B cell (primary cell): ENCODE measurements at regions not wholly inside any gene's neighbourhood (a gene's known extent, or its start where the extent isn't known, plus 50 kb on each side); places are given as distances from the start of the nearest gene placed in this dataset.

Experiments used
- ATAC-seq: fragments of 200-7000 bp; cut with Tn5 transposase; one replicate; pipeline ENCODE4 v1.10.0; 2021; ENCODE audit warnings: low read depth, mild to moderate bottlenecking, moderate number of reproducible peaks, moderate library complexity
- CTCF ChIA-PET: fragments of 350-600 bp; sonication (Branson Sonifier 250); formaldehyde crosslinking; loops from one replicate; lab custom pipeline; 2021; ENCODE audit warnings: antibody characterized with exemption, inconsistent platforms; lab: Charles Lee
- POLR2A ChIA-PET: fragments of 350-600 bp; sonication (Branson Sonifier 250); formaldehyde crosslinking; loops from one replicate; lab custom pipeline; 2021; ENCODE audit warnings: antibody characterized with exemption; lab: Charles Lee
- DNase-seq: peaks from one replicate; pipeline ENCODE4 v3.0.0; 2013
- H2AFZ ChIP-seq: 2 replicates; pipeline ENCODE4 v1.6.1; 2012; ENCODE audit warnings: mild to moderate bottlenecking, low read depth, low read length; ENCODE audit not compliant: insufficient read depth, poor library complexity, severe bottlenecking
- H3K27ac ChIP-seq, 2 donors: 1 replicate in 1 of 2; 2 replicates in 1 of 2; pipeline ENCODE4 v1.5.1; 2012 to 2013; ENCODE audit warnings: low read length in 2 of 2, mild to moderate bottlenecking in 2 of 2, moderate library complexity in 1 of 2
- H3K27me3 ChIP-seq, 4 experiments: fragments of 200-600 bp in 1 of 4; sonication (generic) in 1 of 4; replicated peaks in 1 of 4; 1 replicate in 2 of 4; 2 replicates in 2 of 4; pipeline versions ENCODE4 v1.6.1 to v1.7.0; 2013 to 2016; ENCODE audit warnings: low read length in 3 of 4, mild to moderate bottlenecking in 2 of 4, mixed read lengths in 1 of 4, moderate library complexity in 1 of 4; ENCODE audit not compliant: insufficient read depth in 4 of 4, control insufficient read depth in 3 of 4; ENCODE audit errors: control extremely low read depth in 1 of 4
- H3K36me3 ChIP-seq, 2 experiments: replicated peaks in 1 of 2; 1 replicate in 1 of 2; 2 replicates in 1 of 2; pipeline versions ENCODE4 v1.6.1 to v1.7.1; 2013; ENCODE audit warnings: low read length in 1 of 2; ENCODE audit not compliant: insufficient read depth in 2 of 2, control insufficient read depth in 1 of 2; ENCODE audit errors: control extremely low read depth in 1 of 2, extremely low read depth in 1 of 2
- H3K4me1 ChIP-seq, 2 donors: fragments of 200-600 bp in 1 of 2; sonication (generic) in 1 of 2; 1 replicate in 1 of 2; 2 replicates in 1 of 2; pipeline versions ENCODE4 v1.5.1 to v1.6.1; 2013 to 2017; ENCODE audit warnings: low read length in 2 of 2; ENCODE audit not compliant: control insufficient read depth in 2 of 2, insufficient read depth in 2 of 2
- H3K4me2 ChIP-seq: replicated peaks from 2 replicates; pipeline ENCODE3; 2012; ENCODE audit warnings: mild to moderate bottlenecking, low read depth, low read length; ENCODE audit not compliant: poor library complexity, severe bottlenecking
- H3K4me3 ChIP-seq, 5 experiments: fragments of 200-600 bp in 1 of 5; sonication (generic) in 1 of 5; 1 replicate in 3 of 5; 2 replicates in 2 of 5; pipeline versions ENCODE4 v1.5.1 to v1.7.0; 2011 to 2016; ENCODE audit warnings: low read length in 4 of 5, mild to moderate bottlenecking in 4 of 5, low read depth in 2 of 5, control low read depth in 1 of 5, moderate library complexity in 1 of 5; ENCODE audit not compliant: insufficient read depth in 1 of 5; ENCODE audit errors: control extremely low read depth in 1 of 5, extremely low read depth in 1 of 5
- H3K79me2 ChIP-seq: fragments of 200-600 bp; sonication (generic); one replicate; pipeline ENCODE4 v1.6.0; 2016; ENCODE audit warnings: low read length; ENCODE audit not compliant: control insufficient read depth, insufficient read depth
- H3K9ac ChIP-seq: fragments of 200-600 bp; sonication (generic); 2 replicates; pipeline ENCODE4 v1.6.1; 2017; ENCODE audit warnings: mild to moderate bottlenecking, low read length, moderate library complexity
- H3K9me3 ChIP-seq, 3 donors: one replicate each; pipeline versions ENCODE4 v1.6.1 to v1.7.1; 2013; ENCODE audit warnings: low read length in 2 of 3; ENCODE audit not compliant: control insufficient read depth in 2 of 3, insufficient read depth in 1 of 3; ENCODE audit errors: control extremely low read depth in 1 of 3
- H4K20me1 ChIP-seq: 2 replicates; pipeline ENCODE4 v1.6.0; 2012; ENCODE audit warnings: mild to moderate bottlenecking, low read length; ENCODE audit not compliant: insufficient read depth, control insufficient read depth, poor library complexity, severe bottlenecking
- H3K27ac Mint-ChIP-seq: one replicate; pipeline ENCODE4 v1.8.0; 2021; ENCODE audit warnings: mixed read lengths
- H3K27me3 Mint-ChIP-seq: one replicate; pipeline ENCODE4 v1.8.0; 2021; ENCODE audit warnings: mixed read lengths
- H3K4me1 Mint-ChIP-seq: one replicate; pipeline ENCODE4 v1.8.0; 2021; ENCODE audit warnings: mixed read lengths
- H3K4me3 Mint-ChIP-seq: one replicate; pipeline ENCODE4 v1.8.0; 2021; ENCODE audit warnings: mixed read lengths
- H3K9me3 Mint-ChIP-seq: one replicate; pipeline ENCODE4 v1.8.0; 2022; ENCODE audit warnings: mixed read lengths; ENCODE audit not compliant: insufficient read depth
- EZH2 ChIP-seq: IDR thresholded peaks from 2 replicates; pipeline ENCODE4 v1.6.1; 2012; ENCODE audit warnings: borderline replicate concordance, low read depth, mild to moderate bottlenecking, moderate library complexity, low read length; ENCODE audit not compliant: insufficient read depth, poor library complexity, severe bottlenecking
- WGBS: methylation state at CpG from one replicate; pipeline ENCODE4 v1.1.5; 2013; ENCODE audit warnings: missing lambda C conversion rate; ENCODE audit not compliant: insufficient coverage; 5-methylcytosine and 5-hydroxymethylcytosine counted together
- intact Hi-C: fragments of 100-400 bp; cut with micrococcal nuclease; formaldehyde crosslinking; loops from one replicate; pipeline ENCODE4 v1.10.0; 2022
- TF ChIP-seq, protein P1 (sequence below): fragments of 200-600 bp; IDR thresholded peaks from one replicate; pipeline ENCODE4 v1.8.0; 2022; ENCODE audit warnings: antibody characterized with exemption, mild to moderate bottlenecking

DNA sequence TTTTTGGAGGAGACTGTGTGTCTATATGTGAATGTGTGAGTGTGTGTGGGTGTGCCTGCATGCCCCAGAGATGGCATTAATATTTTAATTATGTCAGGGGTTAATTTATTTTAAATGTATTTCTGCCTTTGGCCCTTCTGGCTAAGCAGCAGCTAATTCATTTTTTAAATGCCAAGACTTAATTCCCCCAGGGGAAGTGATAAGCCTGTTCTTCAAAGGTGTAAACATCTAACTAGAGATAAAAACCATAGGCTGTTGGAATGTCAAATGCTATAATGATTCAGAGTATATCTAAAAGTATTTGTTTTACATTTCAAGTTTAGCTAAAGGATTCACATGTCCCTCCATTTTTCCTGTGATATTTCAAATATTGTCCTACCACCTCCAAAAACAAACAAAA lies 184.7 kb downstream of the SPP2 start:
- H3K9me3 ChIP-seq, result peaks cover 0 to 3% (median 2%) of the 10 kb centered on the region in 3 donors
- H3K4me3 ChIP-seq, result no peak overlapping the region
- DNase-seq, result no peak
- H3K79me2 ChIP-seq, result no peaks in the 10 kb centered on the region
- intact Hi-C loops, result no loop called here
- no peak for TF ChIP-seq EZH2
- TF ChIP-seq, protein P1, sequence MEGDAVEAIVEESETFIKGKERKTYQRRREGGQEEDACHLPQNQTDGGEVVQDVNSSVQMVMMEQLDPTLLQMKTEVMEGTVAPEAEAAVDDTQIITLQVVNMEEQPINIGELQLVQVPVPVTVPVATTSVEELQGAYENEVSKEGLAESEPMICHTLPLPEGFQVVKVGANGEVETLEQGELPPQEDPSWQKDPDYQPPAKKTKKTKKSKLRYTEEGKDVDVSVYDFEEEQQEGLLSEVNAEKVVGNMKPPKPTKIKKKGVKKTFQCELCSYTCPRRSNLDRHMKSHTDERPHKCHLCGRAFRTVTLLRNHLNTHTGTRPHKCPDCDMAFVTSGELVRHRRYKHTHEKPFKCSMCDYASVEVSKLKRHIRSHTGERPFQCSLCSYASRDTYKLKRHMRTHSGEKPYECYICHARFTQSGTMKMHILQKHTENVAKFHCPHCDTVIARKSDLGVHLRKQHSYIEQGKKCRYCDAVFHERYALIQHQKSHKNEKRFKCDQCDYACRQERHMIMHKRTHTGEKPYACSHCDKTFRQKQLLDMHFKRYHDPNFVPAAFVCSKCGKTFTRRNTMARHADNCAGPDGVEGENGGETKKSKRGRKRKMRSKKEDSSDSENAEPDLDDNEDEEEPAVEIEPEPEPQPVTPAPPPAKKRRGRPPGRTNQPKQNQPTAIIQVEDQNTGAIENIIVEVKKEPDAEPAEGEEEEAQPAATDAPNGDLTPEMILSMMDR, result no peak
- Mint-ChIP-seq H3K27ac (no peak overlapping the region), H3K4me1 (no peaks in the 10 kb centered on the region), H3K9me3 (peaks cover 3% of the 10 kb centered on the region), H3K27me3 (peaks cover 12% of the 10 kb centered on the region), H3K4me3 (no peak overlapping the region)
- no peak for ATAC-seq
- no peaks in the 10 kb centered on the region for H3K4me1 ChIP-seq
- no peak overlapping the region for H3K27ac ChIP-seq
- ChIA-PET POLR2A (no interaction called here), CTCF (interaction anchor here (1.1 kb wide), 1 partner anchor 262 kb away, joined by 3 read pairs; the partner anchor contains the start of gene ARL4C)
- no peak overlapping the region for H3K9ac ChIP-seq
- no peaks in the 10 kb centered on the region for H4K20me1 ChIP-seq
- no peak overlapping the region for H2AFZ ChIP-seq
- no peaks in the 10 kb centered on the region for H3K36me3 ChIP-seq
- H3K4me2 ChIP-seq, result no peak overlapping the region
- H3K27me3 ChIP-seq, result peaks cover 0 to 5% (median 0%) of the 10 kb centered on the region in 4 experiments

DNA sequence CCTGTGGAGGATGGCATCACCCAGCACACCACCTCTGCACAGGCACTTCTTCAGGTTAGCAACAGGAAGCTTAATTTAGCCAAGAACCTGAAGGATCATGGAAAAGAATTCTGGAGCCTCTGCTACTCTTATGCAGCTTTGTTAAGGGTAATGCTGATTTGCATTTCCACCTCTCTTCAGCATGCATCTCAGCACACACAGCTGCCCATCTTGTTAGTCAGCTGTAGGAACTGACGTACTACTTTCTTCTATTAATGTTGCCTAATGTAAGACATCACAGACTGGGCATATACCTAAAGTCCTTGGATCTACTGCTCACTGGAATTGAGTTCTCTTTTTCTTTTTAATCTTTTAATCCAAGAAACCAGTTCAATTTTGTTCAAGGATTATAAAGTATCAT lies 181.0 kb downstream of the SPP2 start:
- CTCF ChIA-PET, result no interaction called here

More for the DNA sequence above, 181.0 kb downstream of the SPP2 start:
- H3K4me1 Mint-ChIP-seq, result no peaks in the 10 kb centered on the region
- Histone ChIP-seq H3K9ac (no peak overlapping the region), H3K4me1 (no peaks in the 10 kb centered on the region), H2AFZ (no peak overlapping the region), H3K79me2 (no peaks in the 10 kb centered on the region), H3K4me3 (no peak overlapping the region), H3K9me3 (no peaks in the 10 kb centered on the region), H3K27ac (no peak overlapping the region), H3K4me2 (no peak overlapping the region), H3K27me3 (peaks cover 0 to 12% (median 0%) of the 10 kb centered on the region in 4 experiments), H4K20me1 (no peaks in the 10 kb centered on the region), H3K36me3 (no peaks in the 10 kb centered on the region)
- no peaks in the 10 kb centered on the region for H3K9me3 Mint-ChIP-seq
- POLR2A ChIA-PET, result no interaction called here
- DNase-seq (no peak), ATAC-seq (no peak)
- 83% methylated on average over 1 of the region's 1 CpG for WGBS
- H3K4me3 Mint-ChIP-seq, result no peak overlapping the region
- no peak for TF ChIP-seq EZH2
- TF ChIP-seq, protein P1, result no peak
- no peak overlapping the region for H3K27ac Mint-ChIP-seq
- peaks cover 21% of the 10 kb centered on the region for H3K27me3 Mint-ChIP-seq
- intact Hi-C loops, result no loop called here
